Right lobe of liver (tissue), 4 donors: ENCODE measurements at regions not wholly inside any gene's neighbourhood (a gene's known extent, or its start where the extent isn't known, plus 50 kb on each side); places are given as distances from the start of the nearest gene placed in this dataset.
"Not testable (repeated sequence)": the region's sequence is repeated elsewhere in the genome, so short reads cannot be mapped to it uniquely, and the experiment has no call there.

Source experiments
- POLR2A ChIP-seq: fragments of 450-650 bp; IDR thresholded peaks from one replicate; pipeline ENCODE4 v1.6.1; 2017; ENCODE audit warnings: antibody characterized with exemption, mild to moderate bottlenecking
- TF ChIP-seq, protein P1 (sequence below), 4 donors: fragments of 200-600 bp in 3 of 4; fragments of 450-650 bp in 1 of 4; IDR thresholded peaks; one replicate each; pipeline versions ENCODE4 v1.5.1 to v1.8.0; 2016 to 2022; ENCODE audit warnings: antibody characterized with exemption in 4 of 4, mild to moderate bottlenecking in 2 of 4
- donor health status: DM: no; HTN: no; CAD: no.
- donor health status: DM: no; HTN: no; CAD: no.
- donor health status: DM: no; HTN: yes; CAD: no.

DNA sequence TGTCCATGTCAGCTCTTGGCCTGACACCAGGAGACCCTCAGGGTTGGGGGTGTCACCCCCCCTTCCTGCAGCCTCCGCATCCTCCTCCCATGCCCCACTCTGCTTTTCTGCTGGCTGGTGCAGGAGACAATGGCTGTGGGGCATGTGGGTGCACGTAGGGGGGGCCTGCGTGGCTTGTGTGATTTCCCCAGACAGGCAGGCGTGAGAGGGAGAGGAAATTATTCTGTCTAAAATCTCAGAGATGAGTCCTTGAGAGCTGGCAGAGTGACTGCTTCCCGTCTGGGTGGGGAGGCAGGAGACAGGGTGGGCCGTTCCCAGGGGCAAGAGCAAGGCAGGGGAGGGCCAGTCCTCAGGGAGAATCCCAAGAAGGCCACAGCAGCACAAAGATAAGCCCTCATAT is 173.2 kb downstream of the TRIM43 start:
- TF ChIP-seq, protein P1, sequence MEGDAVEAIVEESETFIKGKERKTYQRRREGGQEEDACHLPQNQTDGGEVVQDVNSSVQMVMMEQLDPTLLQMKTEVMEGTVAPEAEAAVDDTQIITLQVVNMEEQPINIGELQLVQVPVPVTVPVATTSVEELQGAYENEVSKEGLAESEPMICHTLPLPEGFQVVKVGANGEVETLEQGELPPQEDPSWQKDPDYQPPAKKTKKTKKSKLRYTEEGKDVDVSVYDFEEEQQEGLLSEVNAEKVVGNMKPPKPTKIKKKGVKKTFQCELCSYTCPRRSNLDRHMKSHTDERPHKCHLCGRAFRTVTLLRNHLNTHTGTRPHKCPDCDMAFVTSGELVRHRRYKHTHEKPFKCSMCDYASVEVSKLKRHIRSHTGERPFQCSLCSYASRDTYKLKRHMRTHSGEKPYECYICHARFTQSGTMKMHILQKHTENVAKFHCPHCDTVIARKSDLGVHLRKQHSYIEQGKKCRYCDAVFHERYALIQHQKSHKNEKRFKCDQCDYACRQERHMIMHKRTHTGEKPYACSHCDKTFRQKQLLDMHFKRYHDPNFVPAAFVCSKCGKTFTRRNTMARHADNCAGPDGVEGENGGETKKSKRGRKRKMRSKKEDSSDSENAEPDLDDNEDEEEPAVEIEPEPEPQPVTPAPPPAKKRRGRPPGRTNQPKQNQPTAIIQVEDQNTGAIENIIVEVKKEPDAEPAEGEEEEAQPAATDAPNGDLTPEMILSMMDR (IDR thresholded peaks at IDR 0.05): not testable (repeated sequence)
- TF ChIP-seq POLR2A: not testable (repeated sequence)
